Endothelial cell of umbilical vein (primary cell): ENCODE measurements at regions not wholly inside any gene's neighbourhood (a gene's known extent, or its start where the extent isn't known, plus 50 kb on each side); places are given as distances from the start of the nearest gene placed in this dataset.

Source experiments
- BruUV-seq: library from RNA; stranded (reverse); fragments of 400-500 nt; replicated peaks from 2 replicates; lab custom pipeline; 2021; lab: Mats Ljungman, UMichigan
- CTCF ChIA-PET: fragments of 300-600, 350-600 bp; sonication (Branson Sonifier 250); formaldehyde crosslinking; loops from one replicate; lab custom pipeline; 2021; ENCODE audit warnings: antibody characterized with exemption, inconsistent platforms; lab: Charles Lee
- POLR2A ChIA-PET: fragments of 300-600, 350-600 bp; sonication (Branson Sonifier 250); formaldehyde crosslinking; loops from one replicate; lab custom pipeline; 2021; ENCODE audit warnings: antibody characterized with exemption, inconsistent platforms; lab: Charles Lee
- DNase-seq: peaks from one replicate; pipeline ENCODE4 v3.0.0-alpha.2; 2011; ENCODE audit warnings: low read depth, low spot score
- FAIRE-seq: peaks from 2 replicates; lab custom pipeline; 2011; peaks lifted over from hg19 to GRCh38; lab: Jason Lieb, UNC
- H2AFZ ChIP-seq: 2 replicates; pipeline ENCODE4 v1.6.0; 2012; ENCODE audit warnings: low read depth, low read length, control low read depth, inconsistent platforms
- H3K27ac ChIP-seq: 2 replicates; pipeline ENCODE4 v1.5.1; 2011; ENCODE audit warnings: low read depth, mild to moderate bottlenecking, control low read depth, low read length, moderate library complexity; ENCODE audit not compliant: insufficient read depth
- H3K27me3 ChIP-seq, 2 experiments: 2 replicates each; pipeline versions ENCODE4 v1.6.0 to v1.6.1; 2011; ENCODE audit warnings: low read length in 2 of 2, mixed read lengths in 1 of 2; ENCODE audit not compliant: control insufficient read depth in 2 of 2, insufficient read depth in 2 of 2
- H3K36me3 ChIP-seq, 2 experiments: 2 replicates in 1 of 2; 3 replicates in 1 of 2; pipeline ENCODE4 v1.5.1; 2011; ENCODE audit warnings: low read length in 2 of 2, mild to moderate bottlenecking in 1 of 2, moderate library complexity in 1 of 2; ENCODE audit not compliant: control insufficient read depth in 2 of 2, insufficient read depth in 2 of 2; ENCODE audit errors: extremely low read depth in 1 of 2
- H3K4me1 ChIP-seq: 3 replicates; pipeline ENCODE4 v1.5.1; 2011; ENCODE audit warnings: mild to moderate bottlenecking, low read length; ENCODE audit not compliant: control insufficient read depth, insufficient read depth; ENCODE audit errors: extremely low read depth
- H3K4me2 ChIP-seq: 2 replicates; pipeline ENCODE4 v1.6.1; 2011; ENCODE audit warnings: low read length, control low read depth, mixed read lengths; ENCODE audit not compliant: insufficient read depth
- H3K4me3 ChIP-seq, 3 experiments: fragments of 200-600 bp in 1 of 3; sonication (generic), shearing (Covaris generic) in 1 of 3; replicated peaks in 1 of 3; 2 replicates each; pipeline ENCODE4 v1.5.1; 2011 to 2016; ENCODE audit warnings: control low read depth in 3 of 3, low read length in 3 of 3, mild to moderate bottlenecking in 2 of 3, inconsistent platforms in 1 of 3, low read depth in 1 of 3, moderate library complexity in 1 of 3; ENCODE audit not compliant: insufficient read depth in 1 of 3
- H3K79me2 ChIP-seq: 2 replicates; pipeline ENCODE4 v1.6.0; 2012; ENCODE audit warnings: low read length, inconsistent platforms; ENCODE audit not compliant: control insufficient read depth, insufficient read depth
- H3K9ac ChIP-seq: replicated peaks from 2 replicates; pipeline ENCODE3; 2011; ENCODE audit warnings: low read length, control low read depth; ENCODE audit not compliant: insufficient read depth; ENCODE audit errors: extremely low read depth
- H3K9me1 ChIP-seq: replicated peaks from 3 replicates; pipeline ENCODE4 v1.6.0; 2011; ENCODE audit warnings: mild to moderate bottlenecking, low read length; ENCODE audit not compliant: control insufficient read depth, insufficient read depth; ENCODE audit errors: extremely low read depth
- H3K9me3 ChIP-seq: replicated peaks from 2 replicates; pipeline ENCODE4 v1.5.1; 2012; ENCODE audit warnings: low read length, inconsistent platforms; ENCODE audit not compliant: control insufficient read depth, insufficient read depth
- H4K20me1 ChIP-seq: replicated peaks from 2 replicates; pipeline ENCODE3; 2011; ENCODE audit warnings: mild to moderate bottlenecking, low read length; ENCODE audit not compliant: control insufficient read depth, insufficient read depth; ENCODE audit errors: extremely low read depth
- CTCF ChIP-seq, 2 donors: IDR thresholded peaks; 1 replicate in 1 of 2; 2 replicates in 1 of 2; pipeline ENCODE4 v1.5.1; 2011; ENCODE audit warnings: low read length in 2 of 2, mild to moderate bottlenecking in 2 of 2, moderate library complexity in 2 of 2, control low read depth in 1 of 2, inconsistent platforms in 1 of 2, low read depth in 1 of 2; ENCODE audit not compliant: insufficient read depth in 1 of 2; ENCODE audit errors: extremely low read depth in 1 of 2
- EZH2 ChIP-seq: IDR thresholded peaks from 2 replicates; pipeline ENCODE4 v1.6.1; 2012; ENCODE audit warnings: borderline replicate concordance, low read depth, mild to moderate bottlenecking, moderate library complexity, low read length, inconsistent platforms; ENCODE audit not compliant: severe bottlenecking
- FOS ChIP-seq: IDR thresholded peaks from 2 replicates; pipeline ENCODE4 v1.6.1; 2011; ENCODE audit warnings: mild to moderate bottlenecking, low read length, moderate library complexity, borderline replicate concordance; ENCODE audit not compliant: insufficient read depth
- GATA2 ChIP-seq: IDR thresholded peaks from 2 replicates; pipeline ENCODE4 v1.7.0; 2011; ENCODE audit warnings: low read depth, mild to moderate bottlenecking, moderate library complexity, mixed read lengths, low read length; ENCODE audit not compliant: insufficient read length, insufficient read depth
- JUN ChIP-seq: IDR thresholded peaks from 2 replicates; pipeline ENCODE4 v1.6.1; 2011; ENCODE audit warnings: borderline replicate concordance, low read depth; ENCODE audit not compliant: insufficient read length, insufficient read depth
- MAX ChIP-seq: IDR thresholded peaks from 2 replicates; pipeline ENCODE4 v1.6.1; 2011; ENCODE audit not compliant: insufficient read depth, insufficient read length
- MYC ChIP-seq: IDR thresholded peaks from one replicate; pipeline ENCODE4 v1.6.1; 2011; ENCODE audit warnings: mild to moderate bottlenecking, low read depth, low read length
- POLR2A ChIP-seq: IDR thresholded peaks from 2 replicates; pipeline ENCODE4 v1.6.1; 2012; ENCODE audit warnings: low read depth, mild to moderate bottlenecking, control low read depth, low read length
- POLR2AphosphoS5 ChIP-seq: IDR thresholded peaks from 2 replicates; pipeline ENCODE4 v1.6.1; 2012; ENCODE audit warnings: low read depth, mild to moderate bottlenecking, control low read depth, low read length, moderate library complexity; ENCODE audit not compliant: insufficient read depth
- dilution Hi-C: fragments of 300-500 bp; cut with MboI; formaldehyde crosslinking; loops from one replicate; pipeline ENCODE4 v1.15.0; 2019; ENCODE audit warnings: low sequenced_read_pairs; ENCODE audit not compliant: extremely low pct_ligation_motif_present
- intact Hi-C: fragments of 100-400 bp; cut with micrococcal nuclease; formaldehyde crosslinking; loops from one replicate; pipeline ENCODE4 v1.10.0; 2022

GRCh38 chr2:103880081-103880834 lies 973.7 kb upstream of the POU3F3 start:
- Histone ChIP-seq H3K9me3 (no peaks in the 10 kb centered on the region), H3K4me1 (no peaks in the 10 kb centered on the region), H2AFZ (no peak overlapping the region), H4K20me1 (no peaks in the 10 kb centered on the region), H3K4me3 (no peak overlapping the region), H3K27ac (no peak overlapping the region), H3K4me2 (no peak overlapping the region), H3K79me2 (no peaks in the 10 kb centered on the region), H3K9me1 (no peaks in the 10 kb centered on the region), H3K27me3 (no peaks in the 10 kb centered on the region), H3K36me3 (no peaks in the 10 kb centered on the region), H3K9ac (no peak overlapping the region)
- POLR2A ChIA-PET, result no interaction called here
- CTCF ChIA-PET, result no interaction called here
- no peak for FAIRE-seq
- no TSS peak for BruUV-seq
- DNase-seq, result no peak
- intact Hi-C loops, result no loop called here
- dilution Hi-C loops, result no loop called here
- TF ChIP-seq FOS (no peak), MAX (no peak), POLR2A (no peak), POLR2AphosphoS5 (no peak), MYC (no peak), CTCF (IDR thresholded peaks at IDR 0.05; ENCODE audit: extremely low read depth in 1 of 2, insufficient read depth in 1 of 2, low read depth in 1 of 2, low read length in 2 of 2) (no peak), EZH2 (no peak), GATA2 (no peak), JUN (no peak)
